GM10266 (cell line): ENCODE measurements at regions not wholly inside any gene's neighbourhood (a gene's known extent, or its start where the extent isn't known, plus 50 kb on each side); places are given as distances from the start of the nearest gene placed in this dataset.
A peak's percentile ranks its signal among the peaks of the same experiment; 100 is the strongest.

Source experiments
- DNase-seq: peaks from one replicate; pipeline ENCODE4 v3.0.0; 2012; ENCODE audit errors: extremely low spot score
- TF ChIP-seq, protein P1 (sequence below): IDR thresholded peaks from 2 replicates; pipeline ENCODE4 v1.5.1; 2012; ENCODE audit warnings: mild to moderate bottlenecking, low read depth; ENCODE audit not compliant: control insufficient read depth, insufficient read depth; ENCODE audit errors: missing control alignments

DNA sequence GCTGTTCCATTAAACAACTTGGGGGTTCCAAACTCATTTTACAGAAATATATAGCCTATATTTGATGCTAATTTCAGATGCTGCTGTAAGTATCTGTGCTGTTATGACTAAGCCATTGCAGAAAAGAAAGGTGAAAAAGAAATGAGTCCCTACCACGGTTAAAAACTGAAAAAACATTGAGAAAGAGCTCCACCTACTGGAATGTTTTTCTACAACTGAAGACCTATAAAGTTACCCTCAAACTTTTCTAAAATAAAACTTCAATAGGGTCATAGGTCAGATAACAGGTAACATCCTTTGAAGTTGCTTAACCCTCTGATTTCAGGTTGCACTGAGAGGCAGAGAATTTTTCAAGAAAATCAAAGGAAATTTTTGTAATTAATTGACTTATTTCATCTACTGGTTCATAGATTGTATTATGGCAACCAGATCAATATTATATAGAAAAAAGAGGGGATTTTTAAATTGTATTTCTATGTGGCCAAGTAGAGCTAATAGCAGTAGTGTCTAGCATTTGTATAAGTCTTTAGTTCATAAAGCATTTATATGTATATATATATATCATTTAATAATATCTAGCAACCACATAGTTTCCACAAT is 279.9 kb downstream of the RPS29 start:
- DNase-seq = peak; percentile 18
- TF ChIP-seq, protein P1, sequence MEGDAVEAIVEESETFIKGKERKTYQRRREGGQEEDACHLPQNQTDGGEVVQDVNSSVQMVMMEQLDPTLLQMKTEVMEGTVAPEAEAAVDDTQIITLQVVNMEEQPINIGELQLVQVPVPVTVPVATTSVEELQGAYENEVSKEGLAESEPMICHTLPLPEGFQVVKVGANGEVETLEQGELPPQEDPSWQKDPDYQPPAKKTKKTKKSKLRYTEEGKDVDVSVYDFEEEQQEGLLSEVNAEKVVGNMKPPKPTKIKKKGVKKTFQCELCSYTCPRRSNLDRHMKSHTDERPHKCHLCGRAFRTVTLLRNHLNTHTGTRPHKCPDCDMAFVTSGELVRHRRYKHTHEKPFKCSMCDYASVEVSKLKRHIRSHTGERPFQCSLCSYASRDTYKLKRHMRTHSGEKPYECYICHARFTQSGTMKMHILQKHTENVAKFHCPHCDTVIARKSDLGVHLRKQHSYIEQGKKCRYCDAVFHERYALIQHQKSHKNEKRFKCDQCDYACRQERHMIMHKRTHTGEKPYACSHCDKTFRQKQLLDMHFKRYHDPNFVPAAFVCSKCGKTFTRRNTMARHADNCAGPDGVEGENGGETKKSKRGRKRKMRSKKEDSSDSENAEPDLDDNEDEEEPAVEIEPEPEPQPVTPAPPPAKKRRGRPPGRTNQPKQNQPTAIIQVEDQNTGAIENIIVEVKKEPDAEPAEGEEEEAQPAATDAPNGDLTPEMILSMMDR = peak; percentile 48

DNA sequence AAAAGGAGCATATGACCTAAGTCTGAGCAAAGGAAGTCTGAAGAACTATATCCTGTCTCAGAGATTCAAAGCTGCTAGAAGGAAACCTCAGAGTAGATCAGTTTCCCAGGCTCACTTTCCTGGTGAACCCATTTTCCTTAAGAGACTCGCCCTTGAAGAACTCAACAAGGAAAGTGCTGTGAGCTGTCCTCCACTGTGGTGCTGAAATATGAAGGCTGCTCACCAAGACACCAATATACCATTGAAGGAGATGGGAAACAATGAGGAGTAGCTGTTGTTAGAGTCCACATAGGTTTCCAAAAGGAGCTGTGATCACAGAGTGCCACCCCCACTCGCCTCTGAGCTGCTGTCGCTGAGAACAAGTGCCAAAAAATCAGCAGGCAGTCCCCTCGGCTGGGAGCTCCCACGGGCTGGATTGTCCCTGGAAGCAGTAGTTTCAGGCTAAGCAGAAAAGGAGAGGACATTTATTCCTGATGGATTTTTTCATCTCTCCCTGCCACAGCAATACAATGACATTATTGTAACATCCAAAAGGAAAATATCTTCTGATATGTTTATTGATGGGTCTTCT is 282.1 kb downstream of the RPS29 start:
- peak; percentile 11 for DNase-seq
- TF ChIP-seq, protein P1 = no peak

DNA sequence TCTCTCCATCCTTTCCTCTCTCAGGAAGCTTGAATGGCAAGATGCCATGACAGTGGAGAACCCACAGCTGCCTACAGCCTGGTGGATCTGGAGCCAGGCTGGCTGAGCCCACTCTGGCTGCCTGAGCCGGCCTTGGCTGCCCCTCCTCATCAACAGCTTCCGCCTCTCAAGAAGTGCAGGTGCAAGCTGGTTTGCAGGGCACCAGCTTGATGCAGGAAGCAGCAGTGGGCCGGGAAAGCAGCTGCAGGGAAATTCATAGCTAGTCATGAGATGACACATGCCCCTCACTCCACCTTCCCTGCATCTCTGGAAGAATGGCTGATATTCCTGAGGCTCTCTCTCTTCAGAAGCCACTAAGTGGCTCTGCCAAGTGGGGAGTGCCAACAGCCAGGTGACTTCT is 289.1 kb downstream of the RPS29 start:
- no peak for DNase-seq
- TF ChIP-seq, protein P1 = no peak

DNA sequence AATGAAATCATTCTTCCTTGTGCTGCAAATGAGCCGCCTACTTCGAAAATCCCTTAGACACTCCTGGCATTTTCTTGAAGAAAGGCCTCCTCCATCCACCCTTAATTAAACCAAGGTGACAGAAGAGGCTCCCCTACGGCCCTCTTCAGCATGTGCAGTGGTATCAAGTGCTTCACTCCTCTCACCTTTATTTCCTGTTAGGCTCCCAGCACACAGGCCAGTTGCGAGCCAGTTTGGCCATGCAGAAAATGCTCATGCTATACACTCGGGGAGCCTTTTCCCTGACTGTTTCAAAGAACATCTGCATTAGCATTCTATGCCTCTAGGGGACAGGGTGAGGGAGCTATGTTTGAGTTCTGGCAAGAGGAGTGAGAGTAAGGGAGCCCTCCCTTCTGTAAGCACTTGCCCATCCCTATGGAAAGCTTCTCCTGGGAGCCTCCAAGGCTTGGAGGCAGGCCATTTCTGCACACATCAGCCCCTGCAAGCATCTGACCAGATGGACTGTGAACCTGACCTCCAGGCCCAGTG is 291.5 kb downstream of the RPS29 start:
- TF ChIP-seq, protein P1 = no peak
- DNase-seq = no peak

DNA sequence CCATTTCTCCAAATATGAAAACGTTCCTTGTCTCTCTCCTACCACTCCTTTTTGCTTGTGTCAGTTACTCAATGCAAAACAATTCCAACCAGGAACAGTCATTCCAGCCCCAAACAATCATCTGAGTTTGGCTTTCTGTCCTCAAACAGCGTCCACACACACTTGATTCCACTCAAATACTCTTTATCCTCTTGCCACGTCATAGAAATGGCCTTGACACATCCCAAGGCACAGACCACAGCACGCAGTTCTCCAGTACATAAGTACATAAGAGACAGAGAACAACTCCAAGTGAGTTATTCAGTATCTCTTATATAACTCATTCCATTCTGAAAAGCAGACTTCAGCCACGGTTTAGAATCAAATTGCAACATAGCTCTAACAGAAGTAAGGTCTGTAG is 299.2 kb downstream of the RPS29 start:
- DNase-seq = no peak
- TF ChIP-seq, protein P1 = no peak

DNA sequence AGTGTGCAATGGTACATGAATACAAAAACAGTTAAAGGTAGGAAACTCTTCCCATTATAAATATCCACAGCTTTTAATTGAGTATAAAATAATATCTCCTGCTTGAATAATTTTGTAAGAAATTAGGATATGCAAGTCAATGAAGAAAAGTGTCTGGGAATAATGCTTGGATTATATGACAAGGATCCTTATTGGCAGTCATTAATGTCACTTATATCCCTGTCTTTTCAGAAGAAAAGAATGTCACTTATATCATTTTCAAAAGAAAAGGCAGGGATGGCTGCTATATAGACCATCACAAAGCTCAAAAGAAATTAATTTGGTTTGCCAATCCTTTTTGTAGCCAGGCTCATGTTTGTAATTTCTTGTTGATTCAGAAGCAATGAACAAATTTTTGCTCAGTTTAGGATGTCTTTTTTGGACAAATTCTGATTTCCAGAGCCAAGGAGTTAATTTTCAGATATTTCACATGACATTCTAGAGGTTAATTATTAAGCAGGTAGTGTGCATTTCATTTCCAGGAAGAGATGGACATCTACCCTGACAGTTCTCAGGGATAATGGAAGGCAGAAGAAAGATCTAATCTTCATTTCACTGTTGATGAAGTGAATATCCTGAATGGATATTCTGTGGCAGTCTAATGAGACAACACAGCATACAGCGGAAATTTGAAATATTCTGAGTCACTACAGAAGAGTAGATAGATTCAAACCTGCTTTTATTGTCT is 299.8 kb downstream of the RPS29 start:
- no peak for DNase-seq
- TF ChIP-seq, protein P1 = no peak

DNA sequence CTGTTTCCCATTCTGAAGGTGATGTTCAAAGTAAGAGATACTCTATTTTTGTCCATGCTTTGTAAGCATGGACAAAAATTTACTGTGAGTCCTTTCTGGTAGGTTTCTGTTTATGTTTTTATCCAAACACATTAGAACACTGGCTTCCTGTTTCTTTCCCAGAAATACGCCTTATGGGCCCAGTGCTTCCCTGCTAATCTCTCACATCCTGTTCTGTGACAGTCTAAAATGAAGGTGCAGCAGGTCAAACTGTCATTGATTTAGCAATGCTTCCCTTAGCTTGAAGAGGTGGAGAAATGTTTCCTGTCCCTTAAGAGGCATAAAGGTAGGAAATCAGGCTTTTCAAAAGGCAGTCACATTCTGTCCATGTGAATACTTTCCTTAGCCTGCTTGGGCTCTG is 305.6 kb downstream of the RPS29 start:
- TF ChIP-seq, protein P1 = no peak
- DNase-seq = no peak
